GM12878 (cell line): ENCODE measurements at regions not wholly inside any gene's neighbourhood (a gene's known extent, or its start where the extent isn't known, plus 50 kb on each side); places are given as distances from the start of the nearest gene placed in this dataset.

ENCODE experiments used
- EP300 ChIP-seq, 2 experiments: fragments of 150-350 bp in 1 of 2; IDR thresholded peaks; 2 replicates each; pipeline ENCODE4 v1.6.1; 2011 to 2012; ENCODE audit warnings: low read depth in 2 of 2, low read length in 2 of 2, borderline replicate concordance in 1 of 2, improper control_type of control experiment in 1 of 2, inconsistent platforms in 1 of 2; ENCODE audit not compliant: control insufficient read depth in 1 of 2
- FOXM1 ChIP-seq: IDR thresholded peaks from 2 replicates; pipeline ENCODE4 v1.6.1; 2012; ENCODE audit warnings: low read depth, mild to moderate bottlenecking, inconsistent platforms, low read length, moderate library complexity
- ZBTB33 ChIP-seq: fragments of 450-650 bp; IDR thresholded peaks from 2 replicates; pipeline ENCODE4 v1.6.1; 2017; ENCODE audit warnings: mild to moderate bottlenecking
- TF ChIP-seq, protein P1 (sequence below), 3 experiments: IDR thresholded peaks in 2 of 3; conservative IDR thresholded peaks in 1 of 3; 2 replicates each; pipeline ENCODE4 v1.5.1; 2011; ENCODE audit warnings: low read depth in 3 of 3, low read length in 3 of 3, mild to moderate bottlenecking in 3 of 3, control low read depth in 2 of 3, moderate library complexity in 2 of 3, inconsistent platforms in 1 of 3, mixed read lengths in 1 of 3; ENCODE audit not compliant: control insufficient read depth in 2 of 3, insufficient read depth in 1 of 3; ENCODE audit errors: extremely low read depth in 1 of 3
- TF ChIP-seq, protein P2 (sequence below): fragments of 450-650 bp; conservative IDR thresholded peaks from 2 replicates; pipeline ENCODE4 v1.6.1; 2017; ENCODE audit warnings: mild to moderate bottlenecking, moderate library complexity

DNA sequence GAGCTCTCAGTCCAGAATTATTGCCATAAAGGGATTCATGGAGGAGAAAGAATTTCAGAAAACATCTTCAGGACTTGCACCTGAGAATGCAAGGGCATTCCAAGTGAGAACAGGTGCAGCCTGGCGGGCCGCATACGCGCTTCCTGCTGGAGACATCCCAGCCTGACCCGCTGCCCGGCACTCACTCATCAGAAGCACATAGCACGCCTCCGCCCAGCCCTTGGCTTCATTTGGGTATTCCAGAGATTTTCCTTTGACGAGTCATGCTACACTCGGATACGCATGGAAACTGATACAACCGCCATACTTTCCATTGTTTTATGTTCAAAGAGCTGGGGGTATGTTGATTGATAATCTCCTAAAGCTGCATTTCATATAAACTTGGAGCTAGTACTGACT is 228.0 kb upstream of the ID2 start (continued):
- no peak for TF ChIP-seq EP300 (IDR thresholded peaks at IDR 0.05; ENCODE audit: borderline replicate concordance in 1 of 2, control insufficient read depth in 1 of 2, low read depth in 2 of 2, low read length in 2 of 2)
- TF ChIP-seq, protein P1, sequence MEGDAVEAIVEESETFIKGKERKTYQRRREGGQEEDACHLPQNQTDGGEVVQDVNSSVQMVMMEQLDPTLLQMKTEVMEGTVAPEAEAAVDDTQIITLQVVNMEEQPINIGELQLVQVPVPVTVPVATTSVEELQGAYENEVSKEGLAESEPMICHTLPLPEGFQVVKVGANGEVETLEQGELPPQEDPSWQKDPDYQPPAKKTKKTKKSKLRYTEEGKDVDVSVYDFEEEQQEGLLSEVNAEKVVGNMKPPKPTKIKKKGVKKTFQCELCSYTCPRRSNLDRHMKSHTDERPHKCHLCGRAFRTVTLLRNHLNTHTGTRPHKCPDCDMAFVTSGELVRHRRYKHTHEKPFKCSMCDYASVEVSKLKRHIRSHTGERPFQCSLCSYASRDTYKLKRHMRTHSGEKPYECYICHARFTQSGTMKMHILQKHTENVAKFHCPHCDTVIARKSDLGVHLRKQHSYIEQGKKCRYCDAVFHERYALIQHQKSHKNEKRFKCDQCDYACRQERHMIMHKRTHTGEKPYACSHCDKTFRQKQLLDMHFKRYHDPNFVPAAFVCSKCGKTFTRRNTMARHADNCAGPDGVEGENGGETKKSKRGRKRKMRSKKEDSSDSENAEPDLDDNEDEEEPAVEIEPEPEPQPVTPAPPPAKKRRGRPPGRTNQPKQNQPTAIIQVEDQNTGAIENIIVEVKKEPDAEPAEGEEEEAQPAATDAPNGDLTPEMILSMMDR (IDR thresholded peaks at IDR 0.05 in 2 of 3, conservative IDR thresholded peaks at IDR 0.05 in 1 of 3; ENCODE audit: control insufficient read depth in 2 of 3, extremely low read depth in 1 of 3, insufficient read depth in 1 of 3, low read depth in 3 of 3, low read length in 3 of 3): no peak
- no peak for TF ChIP-seq ZBTB33
- TF ChIP-seq FOXM1: no peak
- TF ChIP-seq, protein P2, sequence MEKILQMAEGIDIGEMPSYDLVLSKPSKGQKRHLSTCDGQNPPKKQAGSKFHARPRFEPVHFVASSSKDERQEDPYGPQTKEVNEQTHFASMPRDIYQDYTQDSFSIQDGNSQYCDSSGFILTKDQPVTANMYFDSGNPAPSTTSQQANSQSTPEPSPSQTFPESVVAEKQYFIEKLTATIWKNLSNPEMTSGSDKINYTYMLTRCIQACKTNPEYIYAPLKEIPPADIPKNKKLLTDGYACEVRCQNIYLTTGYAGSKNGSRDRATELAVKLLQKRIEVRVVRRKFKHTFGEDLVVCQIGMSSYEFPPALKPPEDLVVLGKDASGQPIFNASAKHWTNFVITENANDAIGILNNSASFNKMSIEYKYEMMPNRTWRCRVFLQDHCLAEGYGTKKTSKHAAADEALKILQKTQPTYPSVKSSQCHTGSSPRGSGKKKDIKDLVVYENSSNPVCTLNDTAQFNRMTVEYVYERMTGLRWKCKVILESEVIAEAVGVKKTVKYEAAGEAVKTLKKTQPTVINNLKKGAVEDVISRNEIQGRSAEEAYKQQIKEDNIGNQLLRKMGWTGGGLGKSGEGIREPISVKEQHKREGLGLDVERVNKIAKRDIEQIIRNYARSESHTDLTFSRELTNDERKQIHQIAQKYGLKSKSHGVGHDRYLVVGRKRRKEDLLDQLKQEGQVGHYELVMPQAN: no peak
